ENCODE measurements at regions not wholly inside any gene's neighbourhood (a gene's known extent, or its start where the extent isn't known, plus 50 kb on each side); places are given as distances from the start of the nearest gene placed in this dataset.

DNA sequence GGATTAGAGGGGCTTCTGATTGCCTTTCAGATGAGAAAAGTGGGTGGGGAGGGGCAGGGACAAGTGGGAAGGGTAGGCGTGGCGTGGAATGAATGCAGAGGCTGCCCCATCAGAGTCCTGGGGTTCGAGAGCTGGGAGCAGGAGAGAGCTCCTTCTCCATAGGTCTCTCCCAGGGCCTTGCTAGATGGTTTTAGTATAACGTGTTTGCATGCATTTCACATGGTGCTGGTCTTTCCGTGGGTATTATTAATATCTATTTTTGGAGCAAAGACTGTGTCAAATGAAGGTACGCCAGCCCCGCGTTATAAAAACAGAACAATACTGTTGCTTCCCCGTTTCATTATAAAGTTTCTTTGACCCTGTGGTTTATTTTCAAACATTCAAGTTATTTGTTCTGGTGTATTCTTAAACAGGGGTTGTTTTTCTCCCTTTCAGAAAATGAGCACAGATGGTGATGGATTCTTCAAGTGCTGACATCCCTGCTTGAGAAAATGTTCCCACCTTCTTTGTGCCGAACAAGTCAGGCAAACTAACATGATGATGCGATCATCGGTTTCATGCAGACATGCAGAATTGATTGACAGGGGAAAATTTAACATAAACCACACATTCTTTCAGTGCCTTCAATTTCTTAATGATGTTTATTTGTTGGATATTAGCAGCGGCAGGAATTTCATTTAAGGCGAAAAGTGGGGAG, 62.1 kb upstream of the ZNF536 start:
- TF ChIP-seq, protein P1, sequence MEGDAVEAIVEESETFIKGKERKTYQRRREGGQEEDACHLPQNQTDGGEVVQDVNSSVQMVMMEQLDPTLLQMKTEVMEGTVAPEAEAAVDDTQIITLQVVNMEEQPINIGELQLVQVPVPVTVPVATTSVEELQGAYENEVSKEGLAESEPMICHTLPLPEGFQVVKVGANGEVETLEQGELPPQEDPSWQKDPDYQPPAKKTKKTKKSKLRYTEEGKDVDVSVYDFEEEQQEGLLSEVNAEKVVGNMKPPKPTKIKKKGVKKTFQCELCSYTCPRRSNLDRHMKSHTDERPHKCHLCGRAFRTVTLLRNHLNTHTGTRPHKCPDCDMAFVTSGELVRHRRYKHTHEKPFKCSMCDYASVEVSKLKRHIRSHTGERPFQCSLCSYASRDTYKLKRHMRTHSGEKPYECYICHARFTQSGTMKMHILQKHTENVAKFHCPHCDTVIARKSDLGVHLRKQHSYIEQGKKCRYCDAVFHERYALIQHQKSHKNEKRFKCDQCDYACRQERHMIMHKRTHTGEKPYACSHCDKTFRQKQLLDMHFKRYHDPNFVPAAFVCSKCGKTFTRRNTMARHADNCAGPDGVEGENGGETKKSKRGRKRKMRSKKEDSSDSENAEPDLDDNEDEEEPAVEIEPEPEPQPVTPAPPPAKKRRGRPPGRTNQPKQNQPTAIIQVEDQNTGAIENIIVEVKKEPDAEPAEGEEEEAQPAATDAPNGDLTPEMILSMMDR (conservative IDR thresholded peaks at IDR 0.05; ENCODE audit: low read depth, low read length) = no peak
- TF ChIP-seq RCOR1 (IDR thresholded peaks at IDR 0.05; ENCODE audit: insufficient replicate concordance, low read length) (no peak), BHLHE40 (IDR thresholded peaks at IDR 0.05; ENCODE audit: low read depth, low read length) (no peak), POLR2A (IDR thresholded peaks at IDR 0.05; ENCODE audit: low read depth, low read length) (no peak)

All from IMR-90 (cell line).